Upper lobe of left lung (tissue), 4 donors: ENCODE measurements at regions not wholly inside any gene's neighbourhood (a gene's known extent, or its start where the extent isn't known, plus 50 kb on each side); places are given as distances from the start of the nearest gene placed in this dataset.

Experiments
- POLR2A ChIP-seq, 4 donors: fragments of 450-650 bp; IDR thresholded peaks; one replicate each; pipeline ENCODE4 v1.5.1; 2016 to 2017; ENCODE audit warnings: antibody characterized with exemption in 4 of 4, mild to moderate bottlenecking in 2 of 4
- TF ChIP-seq, protein P1 (sequence below), 6 experiments: fragments of 450-650 bp in 4 of 6; fragments of 200-600 bp in 2 of 6; sonication (generic) in 2 of 6; IDR thresholded peaks; one replicate each; pipeline ENCODE4 v1.5.1; 2016 to 2019; ENCODE audit warnings: antibody characterized with exemption in 6 of 6

DNA sequence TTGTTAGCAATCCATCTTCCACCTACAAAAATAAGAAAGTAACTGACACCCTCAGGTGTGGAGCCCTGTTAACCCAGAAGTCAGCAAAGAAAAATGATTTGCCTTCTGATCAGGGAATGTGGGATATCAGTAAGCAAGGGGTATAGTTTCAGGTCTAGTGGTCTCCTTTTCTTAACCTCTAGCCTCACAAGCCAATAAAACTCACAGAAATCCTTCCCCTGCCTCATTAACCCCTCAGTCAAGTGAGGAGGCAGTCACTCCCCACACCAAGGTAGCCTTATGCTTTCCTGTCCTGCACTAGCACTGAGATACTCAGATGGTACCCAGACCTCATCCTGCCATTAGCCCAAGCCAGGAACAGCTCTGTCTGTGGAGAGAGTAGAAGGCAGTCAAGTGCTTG lies 103.4 kb upstream of the VASH1 start:
- TF ChIP-seq, protein P1, sequence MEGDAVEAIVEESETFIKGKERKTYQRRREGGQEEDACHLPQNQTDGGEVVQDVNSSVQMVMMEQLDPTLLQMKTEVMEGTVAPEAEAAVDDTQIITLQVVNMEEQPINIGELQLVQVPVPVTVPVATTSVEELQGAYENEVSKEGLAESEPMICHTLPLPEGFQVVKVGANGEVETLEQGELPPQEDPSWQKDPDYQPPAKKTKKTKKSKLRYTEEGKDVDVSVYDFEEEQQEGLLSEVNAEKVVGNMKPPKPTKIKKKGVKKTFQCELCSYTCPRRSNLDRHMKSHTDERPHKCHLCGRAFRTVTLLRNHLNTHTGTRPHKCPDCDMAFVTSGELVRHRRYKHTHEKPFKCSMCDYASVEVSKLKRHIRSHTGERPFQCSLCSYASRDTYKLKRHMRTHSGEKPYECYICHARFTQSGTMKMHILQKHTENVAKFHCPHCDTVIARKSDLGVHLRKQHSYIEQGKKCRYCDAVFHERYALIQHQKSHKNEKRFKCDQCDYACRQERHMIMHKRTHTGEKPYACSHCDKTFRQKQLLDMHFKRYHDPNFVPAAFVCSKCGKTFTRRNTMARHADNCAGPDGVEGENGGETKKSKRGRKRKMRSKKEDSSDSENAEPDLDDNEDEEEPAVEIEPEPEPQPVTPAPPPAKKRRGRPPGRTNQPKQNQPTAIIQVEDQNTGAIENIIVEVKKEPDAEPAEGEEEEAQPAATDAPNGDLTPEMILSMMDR (IDR thresholded peaks at IDR 0.05): no peak
- TF ChIP-seq POLR2A (IDR thresholded peaks at IDR 0.05): no peak
